ENCODE measurements at regions not wholly inside any gene's neighbourhood (a gene's known extent, or its start where the extent isn't known, plus 50 kb on each side); places are given as distances from the start of the nearest gene placed in this dataset.

DNA sequence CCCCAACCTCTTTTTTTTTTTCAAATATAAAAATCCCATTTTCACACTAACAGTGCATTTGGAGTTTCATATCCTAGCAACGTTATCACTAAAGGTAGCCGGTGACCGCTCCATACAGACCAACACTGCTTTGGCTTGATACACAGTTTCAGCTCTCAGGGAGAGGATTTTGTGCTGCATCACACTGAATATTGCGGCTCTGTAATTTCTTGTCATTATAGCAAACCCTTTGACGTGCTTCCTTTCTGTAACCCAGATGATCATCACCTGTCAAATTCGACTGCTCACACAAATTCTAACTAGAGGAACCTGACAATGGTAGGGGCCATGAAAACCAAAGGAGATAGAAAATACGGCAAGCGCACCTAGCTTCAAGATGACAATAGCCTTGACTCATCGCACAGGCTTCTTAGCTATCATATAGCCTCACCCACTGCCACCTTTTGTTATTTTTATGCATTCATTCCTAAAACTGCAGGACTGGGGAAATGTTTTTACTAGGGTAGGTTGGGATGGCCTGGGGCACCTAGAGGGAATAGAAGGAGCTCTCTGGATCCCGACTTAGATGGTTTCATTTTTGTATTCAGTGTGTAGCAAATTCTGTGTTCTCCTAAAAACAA, 582.9 kb upstream of the PIK3C3 start:
- FAIRE-seq (no peak), DNase-seq (ENCODE audit: low read depth, low spot score) (no peak)
- intact Hi-C loops (cut with micrococcal nuclease), result no loop called here
- Histone ChIP-seq H2AFZ (ENCODE audit: low read depth, low read length) (no peak overlapping the region), H3K27me3 (ENCODE audit: control insufficient read depth in 2 of 2, insufficient read depth in 2 of 2, low read length in 2 of 2) (no peaks in the 10 kb centered on the region), H3K36me3 (ENCODE audit: control insufficient read depth in 2 of 2, extremely low read depth in 1 of 2, insufficient read depth in 2 of 2, low read length in 2 of 2) (no peaks in the 10 kb centered on the region), H3K9me1 (replicated peaks; ENCODE audit: control insufficient read depth, extremely low read depth, insufficient read depth, low read length) (no peaks in the 10 kb centered on the region), H4K20me1 (replicated peaks; ENCODE audit: control insufficient read depth, extremely low read depth, insufficient read depth, low read length) (no peaks in the 10 kb centered on the region), H3K4me2 (ENCODE audit: insufficient read depth, low read length) (no peak overlapping the region), H3K9ac (replicated peaks; ENCODE audit: extremely low read depth, insufficient read depth, low read length) (no peak overlapping the region), H3K4me1 (ENCODE audit: control insufficient read depth, extremely low read depth, insufficient read depth, low read length) (no peaks in the 10 kb centered on the region), H3K4me3 (replicated peaks in 1 of 3; ENCODE audit: insufficient read depth in 1 of 3, low read depth in 1 of 3, low read length in 3 of 3) (no peak overlapping the region), H3K79me2 (ENCODE audit: control insufficient read depth, insufficient read depth, low read length) (no peaks in the 10 kb centered on the region), H3K27ac (ENCODE audit: insufficient read depth, low read depth, low read length) (no peak overlapping the region), H3K9me3 (replicated peaks; ENCODE audit: control insufficient read depth, insufficient read depth, low read length) (no peaks in the 10 kb centered on the region)
- no peak for TF ChIP-seq GATA2 (IDR thresholded peaks at IDR 0.05; ENCODE audit: insufficient read depth, insufficient read length, low read depth, low read length)
- no peak for TF ChIP-seq JUN (IDR thresholded peaks at IDR 0.05; ENCODE audit: borderline replicate concordance, insufficient read depth, insufficient read length, low read depth)
- no peak for TF ChIP-seq FOS (IDR thresholded peaks at IDR 0.05; ENCODE audit: borderline replicate concordance, insufficient read depth, low read length)
- TF ChIP-seq MAX (IDR thresholded peaks at IDR 0.05; ENCODE audit: insufficient read depth, insufficient read length), result no peak
- TF ChIP-seq CTCF (IDR thresholded peaks at IDR 0.05; ENCODE audit: extremely low read depth in 1 of 2, insufficient read depth in 1 of 2, low read depth in 1 of 2, low read length in 2 of 2), result no peak
- TF ChIP-seq MYC (IDR thresholded peaks at IDR 0.05; ENCODE audit: low read depth, low read length), result no peak
- no peak for TF ChIP-seq EZH2 (IDR thresholded peaks at IDR 0.05; ENCODE audit: borderline replicate concordance, low read depth, low read length, severe bottlenecking)
- TF ChIP-seq POLR2AphosphoS5 (IDR thresholded peaks at IDR 0.05; ENCODE audit: insufficient read depth, low read depth, low read length), result no peak
- no peak for TF ChIP-seq POLR2A (IDR thresholded peaks at IDR 0.05; ENCODE audit: low read depth, low read length)
- dilution Hi-C loops (cut with MboI; ENCODE audit: extremely low pct_ligation_motif_present, low sequenced_read_pairs), result no loop called here
- POLR2A ChIA-PET, result no interaction called here
- no TSS peak for BruUV-seq (replicated peaks)
- CTCF ChIA-PET, result interaction anchor here (0.7 kb wide), 1 partner anchor 124 kb away, joined by 3 read pairs; no protein-coding TSS in a partner anchor

All from endothelial cell of umbilical vein (primary cell).